ENCODE measurements at regions not wholly inside any gene's neighbourhood (a gene's known extent, or its start where the extent isn't known, plus 50 kb on each side); places are given as distances from the start of the nearest gene placed in this dataset.
"Not testable (repeated sequence)": the region's sequence is repeated elsewhere in the genome, so short reads cannot be mapped to it uniquely, and the experiment has no call there.

GRCh38 chr11:112714340-112714739 is 246.9 kb upstream of the NCAM1 start:
- DNase-seq (ENCODE audit: low read depth): not testable (repeated sequence)

GRCh38 chr11:112715056-112715455 is 246.2 kb upstream of the NCAM1 start:
- no peak for DNase-seq (ENCODE audit: low read depth)

- DNase-seq (ENCODE audit: low read depth): no peak
Observed at GRCh38 chr11:112718483-112718882, 242.7 kb upstream of the NCAM1 start.

- DNase-seq (ENCODE audit: low read depth): no peak
Observed at GRCh38 chr11:112719736-112720525, 241.3 kb upstream of the NCAM1 start.

GRCh38 chr11:112722148-112722547 is 239.1 kb upstream of the NCAM1 start:
- DNase-seq (ENCODE audit: low read depth): no peak

GRCh38 chr11:112722876-112723275 is 238.3 kb upstream of the NCAM1 start:
- DNase-seq (ENCODE audit: low read depth): no peak

- DNase-seq (ENCODE audit: low read depth): no peak
Observed at GRCh38 chr11:112723676-112724495, 237.3 kb upstream of the NCAM1 start.

- DNase-seq (ENCODE audit: low read depth): no peak
Observed at GRCh38 chr11:112724496-112724790, 236.8 kb upstream of the NCAM1 start.

- no peak for DNase-seq (ENCODE audit: low read depth)
Observed at GRCh38 chr11:112725636-112726035, 235.6 kb upstream of the NCAM1 start.

- no peak for DNase-seq (ENCODE audit: low read depth)
Observed at GRCh38 chr11:112727341-112727841, 233.8 kb upstream of the NCAM1 start.

GRCh38 chr11:112728288-112728687 is 232.9 kb upstream of the NCAM1 start:
- no peak for DNase-seq (ENCODE audit: low read depth)

GRCh38 chr11:112728716-112729115 is 232.5 kb upstream of the NCAM1 start:
- DNase-seq (ENCODE audit: low read depth): no peak

- no peak for DNase-seq (ENCODE audit: low read depth)
Observed at GRCh38 chr11:112730591-112730990, 230.6 kb upstream of the NCAM1 start.

GRCh38 chr11:112731538-112731937 is 229.7 kb upstream of the NCAM1 start:
- no peak for DNase-seq (ENCODE audit: low read depth)

GRCh38 chr11:112732031-112732430 is 229.2 kb upstream of the NCAM1 start:
- no peak for DNase-seq (ENCODE audit: low read depth)

- DNase-seq (ENCODE audit: low read depth): no peak
Observed at GRCh38 chr11:112734207-112734606, 227.0 kb upstream of the NCAM1 start.

- no peak for DNase-seq (ENCODE audit: low read depth)
Observed at GRCh38 chr11:112735470-112735869, 225.8 kb upstream of the NCAM1 start.

- no peak for DNase-seq (ENCODE audit: low read depth)
Observed at GRCh38 chr11:112744041-112744440, 217.2 kb upstream of the NCAM1 start.

GRCh38 chr11:112745973-112746372 is 215.2 kb upstream of the NCAM1 start:
- DNase-seq (ENCODE audit: low read depth): no peak

- DNase-seq (ENCODE audit: low read depth): no peak
Observed at GRCh38 chr11:112748252-112748651, 213.0 kb upstream of the NCAM1 start.

- DNase-seq (ENCODE audit: low read depth): no peak
Observed at GRCh38 chr11:112748713-112749543, 212.3 kb upstream of the NCAM1 start.

- no peak for DNase-seq (ENCODE audit: low read depth)
Observed at GRCh38 chr11:112751329-112751728, 209.9 kb upstream of the NCAM1 start.
